WTC11 (cell line): ENCODE measurements at regions not wholly inside any gene's neighbourhood (a gene's known extent, or its start where the extent isn't known, plus 50 kb on each side); places are given as distances from the start of the nearest gene placed in this dataset.
A peak's percentile ranks its signal among the peaks of the same experiment; 100 is the strongest.

Source experiments
- ATAC-seq: fragments of 200-7000 bp; cut with Tn5 transposase; 2 replicates; pipeline ENCODE4 v1.10.0; 2021; ENCODE audit warnings: mild to moderate bottlenecking, moderate library complexity
- CTCF ChIA-PET: fragments of 300-600 bp; sonication (Branson Sonifier 250); formaldehyde crosslinking; loops from one replicate; lab custom pipeline; 2021; ENCODE audit warnings: antibody characterized with exemption; lab: Charles Lee
- POLR2A ChIA-PET: fragments of 350-600 bp; sonication (Branson Sonifier 250); formaldehyde crosslinking; loops from one replicate; lab custom pipeline; 2021; ENCODE audit warnings: antibody characterized with exemption; lab: Charles Lee
- DNase-seq: peaks from one replicate; pipeline ENCODE4 v3.0.0; 2021; ENCODE audit warnings: low spot score
- H3K27ac Mint-ChIP-seq: 2 replicates; pipeline ENCODE4 v1.8.0; 2021; ENCODE audit warnings: mixed read lengths
- H3K27me3 Mint-ChIP-seq: 2 replicates; pipeline ENCODE4 v1.8.0; 2021; ENCODE audit warnings: low read depth, mild to moderate bottlenecking, moderate library complexity, mixed read lengths
- H3K36me3 Mint-ChIP-seq: 2 replicates; pipeline ENCODE4 v1.8.0; 2021; ENCODE audit warnings: mixed read lengths
- H3K4me1 Mint-ChIP-seq: 2 replicates; pipeline ENCODE4 v1.8.0; 2022; ENCODE audit warnings: mixed read lengths
- H3K4me3 Mint-ChIP-seq: 2 replicates; pipeline ENCODE4 v1.8.0; 2021; ENCODE audit warnings: mild to moderate bottlenecking, moderate library complexity, mixed read lengths
- H3K9me3 Mint-ChIP-seq: 2 replicates; pipeline ENCODE4 v1.8.0; 2021; ENCODE audit warnings: mixed read lengths
- GTF2I ChIP-seq: fragments of 250-450 bp; sonication (Bioruptor Pico); conservative IDR thresholded peaks from 2 replicates; pipeline ENCODE4 v1.4.0; 2021; ENCODE audit warnings: mild to moderate bottlenecking
- MYBL2 ChIP-seq: sonication (generic); formaldehyde crosslinking; IDR thresholded peaks from 2 replicates; pipeline ENCODE4 v1.8.1; 2023; ENCODE audit warnings: mild to moderate bottlenecking, moderate library complexity, missing genetic modification reagents
- ZNF219 ChIP-seq: sonication (generic); formaldehyde crosslinking; IDR thresholded peaks from 2 replicates; pipeline ENCODE4 v1.8.0; 2023; ENCODE audit warnings: missing genetic modification reagents, mild to moderate bottlenecking, borderline replicate concordance
- ZNF263 ChIP-seq: sonication (generic); formaldehyde crosslinking; IDR thresholded peaks from 2 replicates; pipeline ENCODE4 v1.8.1; 2022; ENCODE audit warnings: low read depth, mild to moderate bottlenecking, moderate library complexity, missing genetic modification reagents
- ZNF671 ChIP-seq: fragments of 250-450 bp; sonication (Bioruptor Pico); IDR thresholded peaks from 2 replicates; pipeline ENCODE4 v1.8.0; 2021; ENCODE audit warnings: mild to moderate bottlenecking
- TF ChIP-seq, protein P1 (sequence below): fragments of 200-600 bp; IDR thresholded peaks from 2 replicates; pipeline ENCODE4 v1.8.0; 2022; ENCODE audit warnings: antibody characterized with exemption
- TF ChIP-seq, protein P2 (sequence below): sonication (generic); formaldehyde crosslinking; IDR thresholded peaks from 2 replicates; pipeline ENCODE4 v1.8.0; 2022; ENCODE audit warnings: mild to moderate bottlenecking, missing genetic modification reagents
- TF ChIP-seq, protein P3 (sequence below): sonication (generic); formaldehyde crosslinking; IDR thresholded peaks from 2 replicates; pipeline ENCODE4 v1.8.0; 2023; ENCODE audit warnings: mild to moderate bottlenecking, missing genetic modification reagents
- TF ChIP-seq, protein P4 (sequence below): sonication (generic); formaldehyde crosslinking; IDR thresholded peaks from 2 replicates; pipeline ENCODE4 v1.8.0; 2022; ENCODE audit warnings: mild to moderate bottlenecking, missing genetic modification reagents
- TF ChIP-seq, protein P5 (sequence below): sonication (generic); formaldehyde crosslinking; IDR thresholded peaks from 2 replicates; pipeline ENCODE4 v1.8.1; 2023; ENCODE audit warnings: mild to moderate bottlenecking, missing genetic modification reagents, moderate library complexity
- TF ChIP-seq, protein P6 (sequence below): sonication (generic); formaldehyde crosslinking; conservative IDR thresholded peaks from 2 replicates; pipeline ENCODE4 v1.8.1; 2022; ENCODE audit warnings: mild to moderate bottlenecking, missing genetic modification reagents
- TF ChIP-seq, protein P7 (sequence below): sonication (generic); formaldehyde crosslinking; IDR thresholded peaks from 2 replicates; pipeline ENCODE4 v1.8.1; 2022; ENCODE audit warnings: low read depth, mild to moderate bottlenecking, moderate library complexity, missing genetic modification reagents, borderline replicate concordance

DNA sequence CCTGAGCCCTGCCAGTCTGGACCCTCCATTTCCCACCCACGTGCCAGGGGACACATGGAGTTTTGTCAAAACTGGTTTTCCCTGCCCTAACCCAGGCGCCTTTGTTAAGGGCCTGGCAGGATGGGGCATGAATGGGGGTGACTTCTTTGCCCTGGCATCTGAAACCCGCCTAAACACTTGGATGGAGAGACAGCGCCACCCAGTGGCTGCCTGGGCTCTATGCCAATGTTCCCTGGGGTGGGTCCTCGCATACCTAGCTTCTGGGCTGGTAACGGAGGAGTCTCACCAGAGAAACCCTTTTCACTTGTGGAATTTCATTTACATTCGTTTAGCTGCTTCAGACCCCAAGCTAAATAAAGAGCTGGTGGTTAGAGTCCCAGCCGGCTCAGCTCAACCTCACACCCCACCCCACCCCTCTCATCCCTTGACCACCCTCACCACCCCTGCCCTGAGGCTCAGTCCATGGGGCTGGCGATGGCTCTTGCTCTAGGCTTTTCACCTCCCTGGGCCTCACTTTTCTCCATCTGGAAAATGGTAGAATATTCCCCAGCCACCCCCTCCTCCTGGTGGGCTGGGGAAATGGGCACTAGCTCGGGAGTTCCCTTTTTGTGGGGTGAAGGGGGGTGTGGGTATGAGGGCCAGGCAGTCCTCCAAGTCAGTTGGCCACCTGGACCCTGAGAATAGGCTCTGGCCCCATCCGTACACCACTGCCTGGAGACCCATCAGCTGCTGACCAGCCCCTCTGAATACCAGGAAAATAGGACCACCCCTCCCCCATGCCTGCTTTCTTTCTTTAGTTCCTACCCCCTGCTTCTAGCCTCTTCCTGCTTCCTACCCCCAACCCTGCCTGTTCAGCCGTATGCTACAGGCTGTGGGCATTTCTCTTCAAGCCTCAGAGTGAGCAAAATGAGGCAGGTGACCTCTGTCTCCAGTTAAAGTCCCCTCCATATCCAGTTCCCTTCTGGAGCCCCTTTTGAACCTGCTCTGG, 57.1 kb upstream of the PJA1 start (continued):
- TF ChIP-seq, protein P1, sequence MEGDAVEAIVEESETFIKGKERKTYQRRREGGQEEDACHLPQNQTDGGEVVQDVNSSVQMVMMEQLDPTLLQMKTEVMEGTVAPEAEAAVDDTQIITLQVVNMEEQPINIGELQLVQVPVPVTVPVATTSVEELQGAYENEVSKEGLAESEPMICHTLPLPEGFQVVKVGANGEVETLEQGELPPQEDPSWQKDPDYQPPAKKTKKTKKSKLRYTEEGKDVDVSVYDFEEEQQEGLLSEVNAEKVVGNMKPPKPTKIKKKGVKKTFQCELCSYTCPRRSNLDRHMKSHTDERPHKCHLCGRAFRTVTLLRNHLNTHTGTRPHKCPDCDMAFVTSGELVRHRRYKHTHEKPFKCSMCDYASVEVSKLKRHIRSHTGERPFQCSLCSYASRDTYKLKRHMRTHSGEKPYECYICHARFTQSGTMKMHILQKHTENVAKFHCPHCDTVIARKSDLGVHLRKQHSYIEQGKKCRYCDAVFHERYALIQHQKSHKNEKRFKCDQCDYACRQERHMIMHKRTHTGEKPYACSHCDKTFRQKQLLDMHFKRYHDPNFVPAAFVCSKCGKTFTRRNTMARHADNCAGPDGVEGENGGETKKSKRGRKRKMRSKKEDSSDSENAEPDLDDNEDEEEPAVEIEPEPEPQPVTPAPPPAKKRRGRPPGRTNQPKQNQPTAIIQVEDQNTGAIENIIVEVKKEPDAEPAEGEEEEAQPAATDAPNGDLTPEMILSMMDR: peak; percentile 79
- no peak for TF ChIP-seq ZNF219 (CRISPR knock-in tag)

DNA sequence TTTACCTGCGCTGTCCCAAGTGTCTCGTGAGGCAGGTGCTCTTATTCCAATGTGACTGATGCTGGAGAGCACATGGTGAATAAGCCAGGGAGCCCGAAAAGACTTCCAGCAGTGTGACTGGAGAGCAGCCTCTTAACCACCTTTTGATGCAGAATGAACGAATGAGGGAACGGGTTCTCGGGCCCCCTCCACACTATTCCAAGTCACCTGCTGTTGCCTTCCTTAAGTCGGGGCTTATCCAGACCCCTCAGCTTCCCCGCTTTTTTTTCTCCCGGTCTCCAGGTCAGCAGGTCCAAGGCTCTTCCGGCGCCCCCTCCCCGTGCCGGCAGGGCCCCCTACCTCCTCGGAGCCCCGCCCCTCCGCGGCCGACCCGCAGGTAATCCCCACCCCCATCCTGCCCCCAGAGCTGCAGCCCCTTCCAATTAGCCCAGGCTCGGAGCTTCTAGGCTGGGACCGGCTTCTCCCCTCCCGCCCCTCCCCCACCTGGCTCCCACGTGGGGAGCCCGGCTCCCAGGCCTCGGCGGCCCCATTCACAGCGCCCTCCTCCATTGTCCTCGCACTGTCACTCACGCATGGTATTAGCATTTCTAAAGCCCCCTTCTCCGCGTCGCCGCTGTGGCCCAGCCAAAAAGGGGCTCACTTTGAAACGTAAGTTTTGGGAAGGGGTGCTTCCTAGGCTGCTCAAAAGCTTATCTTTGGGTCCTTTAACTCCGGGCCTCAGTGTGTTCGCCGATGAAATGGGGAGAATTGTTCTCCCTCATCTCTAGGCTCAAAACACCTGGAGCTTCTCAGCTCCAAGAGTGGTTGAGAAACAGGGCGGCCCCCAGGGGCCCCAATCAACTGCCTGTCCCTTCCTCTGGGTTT, 56.2 kb upstream of the PJA1 start:
- ChIA-PET POLR2A (interaction anchor here (0.6 to 2.0 kb wide), 5 partner anchors 58 to 399 kb away, joined by 3 to 10 read pairs (median 3); partner anchors contain the start of gene EFNB1), CTCF (interaction anchor here (0.6 to 4.3 kb wide), 41 partner anchors 9 to 489 kb away, joined by 3 to 107 read pairs (median 5); partner anchors contain the start of genes EFNB1 and PJA1)
- Mint-ChIP-seq H3K27me3 (peaks cover 45% of the 10 kb centered on the region), H3K36me3 (no peaks in the 10 kb centered on the region), H3K4me1 (peaks cover 11% of the 10 kb centered on the region), H3K27ac (no peak overlapping the region), H3K4me3 (peak overlapping the region; percentile 43), H3K9me3 (no peaks in the 10 kb centered on the region)
- ATAC-seq: peak; percentile 65
- peak; percentile 47 for DNase-seq
- TF ChIP-seq, protein P2, sequence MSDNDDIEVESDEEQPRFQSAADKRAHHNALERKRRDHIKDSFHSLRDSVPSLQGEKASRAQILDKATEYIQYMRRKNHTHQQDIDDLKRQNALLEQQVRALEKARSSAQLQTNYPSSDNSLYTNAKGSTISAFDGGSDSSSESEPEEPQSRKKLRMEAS: peak; percentile 55; the same call in 1 of the 2 replicates
- TF ChIP-seq GTF2I (CRISPR knock-in tag) (peak; percentile 90), ZNF671 (CRISPR knock-in tag) (no peak), ZNF263 (no peak)
- TF ChIP-seq, protein P3, sequence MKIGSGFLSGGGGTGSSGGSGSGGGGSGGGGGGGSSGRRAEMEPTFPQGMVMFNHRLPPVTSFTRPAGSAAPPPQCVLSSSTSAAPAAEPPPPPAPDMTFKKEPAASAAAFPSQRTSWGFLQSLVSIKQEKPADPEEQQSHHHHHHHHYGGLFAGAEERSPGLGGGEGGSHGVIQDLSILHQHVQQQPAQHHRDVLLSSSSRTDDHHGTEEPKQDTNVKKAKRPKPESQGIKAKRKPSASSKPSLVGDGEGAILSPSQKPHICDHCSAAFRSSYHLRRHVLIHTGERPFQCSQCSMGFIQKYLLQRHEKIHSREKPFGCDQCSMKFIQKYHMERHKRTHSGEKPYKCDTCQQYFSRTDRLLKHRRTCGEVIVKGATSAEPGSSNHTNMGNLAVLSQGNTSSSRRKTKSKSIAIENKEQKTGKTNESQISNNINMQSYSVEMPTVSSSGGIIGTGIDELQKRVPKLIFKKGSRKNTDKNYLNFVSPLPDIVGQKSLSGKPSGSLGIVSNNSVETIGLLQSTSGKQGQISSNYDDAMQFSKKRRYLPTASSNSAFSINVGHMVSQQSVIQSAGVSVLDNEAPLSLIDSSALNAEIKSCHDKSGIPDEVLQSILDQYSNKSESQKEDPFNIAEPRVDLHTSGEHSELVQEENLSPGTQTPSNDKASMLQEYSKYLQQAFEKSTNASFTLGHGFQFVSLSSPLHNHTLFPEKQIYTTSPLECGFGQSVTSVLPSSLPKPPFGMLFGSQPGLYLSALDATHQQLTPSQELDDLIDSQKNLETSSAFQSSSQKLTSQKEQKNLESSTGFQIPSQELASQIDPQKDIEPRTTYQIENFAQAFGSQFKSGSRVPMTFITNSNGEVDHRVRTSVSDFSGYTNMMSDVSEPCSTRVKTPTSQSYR (CRISPR knock-in tag): 0 out of 2 replicates have a peak, but pooled peaks have one; percentile 30
- TF ChIP-seq, protein P4, sequence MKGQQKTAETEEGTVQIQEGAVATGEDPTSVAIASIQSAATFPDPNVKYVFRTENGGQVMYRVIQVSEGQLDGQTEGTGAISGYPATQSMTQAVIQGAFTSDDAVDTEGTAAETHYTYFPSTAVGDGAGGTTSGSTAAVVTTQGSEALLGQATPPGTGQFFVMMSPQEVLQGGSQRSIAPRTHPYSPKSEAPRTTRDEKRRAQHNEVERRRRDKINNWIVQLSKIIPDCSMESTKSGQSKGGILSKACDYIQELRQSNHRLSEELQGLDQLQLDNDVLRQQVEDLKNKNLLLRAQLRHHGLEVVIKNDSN (CRISPR knock-in tag): peak; percentile 39; the same call in 1 of the 2 replicates
- TF ChIP-seq, protein P5, sequence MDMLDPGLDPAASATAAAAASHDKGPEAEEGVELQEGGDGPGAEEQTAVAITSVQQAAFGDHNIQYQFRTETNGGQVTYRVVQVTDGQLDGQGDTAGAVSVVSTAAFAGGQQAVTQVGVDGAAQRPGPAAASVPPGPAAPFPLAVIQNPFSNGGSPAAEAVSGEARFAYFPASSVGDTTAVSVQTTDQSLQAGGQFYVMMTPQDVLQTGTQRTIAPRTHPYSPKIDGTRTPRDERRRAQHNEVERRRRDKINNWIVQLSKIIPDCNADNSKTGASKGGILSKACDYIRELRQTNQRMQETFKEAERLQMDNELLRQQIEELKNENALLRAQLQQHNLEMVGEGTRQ: 0 out of 2 replicates have a peak, but pooled peaks have one; percentile 11

DNA sequence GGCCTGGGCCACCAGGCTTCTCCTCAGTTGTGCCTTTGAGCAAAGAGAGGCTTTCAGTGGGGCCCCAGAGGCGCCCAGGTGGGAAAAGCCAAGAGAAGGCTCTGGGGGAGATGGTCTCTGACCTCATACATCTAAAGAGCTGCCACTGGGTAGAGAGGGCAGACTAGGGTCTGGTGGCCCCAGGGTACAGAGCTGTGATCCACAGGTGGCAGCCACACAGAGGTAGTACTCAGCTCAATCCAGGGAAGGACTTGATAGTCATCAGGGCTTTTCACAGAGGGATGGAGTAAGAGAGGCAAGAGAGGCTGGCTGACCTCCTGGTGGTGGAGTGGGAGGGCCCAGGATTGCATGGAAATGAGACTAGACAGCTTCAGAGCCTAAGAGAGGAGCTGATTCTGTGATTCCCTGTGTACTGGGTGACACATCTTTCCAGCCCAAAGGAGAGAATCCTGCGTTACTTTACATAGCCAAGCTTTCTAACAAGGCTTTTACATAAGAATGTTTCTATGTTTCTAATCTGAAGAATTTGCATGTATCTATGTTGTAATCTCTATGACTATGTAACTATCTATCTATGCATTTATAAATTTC, 53.2 kb upstream of the PJA1 start:
- H3K27me3 Mint-ChIP-seq: peaks cover 15% of the 10 kb centered on the region
- POLR2A ChIA-PET: no interaction called here
- no peak for ATAC-seq
- no peak overlapping the region for H3K4me3 Mint-ChIP-seq
- TF ChIP-seq, protein P6, sequence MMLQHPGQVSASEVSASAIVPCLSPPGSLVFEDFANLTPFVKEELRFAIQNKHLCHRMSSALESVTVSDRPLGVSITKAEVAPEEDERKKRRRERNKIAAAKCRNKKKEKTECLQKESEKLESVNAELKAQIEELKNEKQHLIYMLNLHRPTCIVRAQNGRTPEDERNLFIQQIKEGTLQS: no peak
- TF ChIP-seq, protein P7, sequence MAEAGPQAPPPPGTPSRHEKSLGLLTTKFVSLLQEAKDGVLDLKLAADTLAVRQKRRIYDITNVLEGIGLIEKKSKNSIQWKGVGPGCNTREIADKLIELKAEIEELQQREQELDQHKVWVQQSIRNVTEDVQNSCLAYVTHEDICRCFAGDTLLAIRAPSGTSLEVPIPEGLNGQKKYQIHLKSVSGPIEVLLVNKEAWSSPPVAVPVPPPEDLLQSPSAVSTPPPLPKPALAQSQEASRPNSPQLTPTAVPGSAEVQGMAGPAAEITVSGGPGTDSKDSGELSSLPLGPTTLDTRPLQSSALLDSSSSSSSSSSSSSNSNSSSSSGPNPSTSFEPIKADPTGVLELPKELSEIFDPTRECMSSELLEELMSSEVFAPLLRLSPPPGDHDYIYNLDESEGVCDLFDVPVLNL: no peak
- TF ChIP-seq MYBL2 (CRISPR knock-in tag): no peak
- H3K27ac Mint-ChIP-seq: no peak overlapping the region
- CTCF ChIA-PET: interaction anchor here (0.9 to 2.2 kb wide), 4 partner anchors 56 to 390 kb away, joined by 3 to 13 read pairs (median 4); partner anchors contain the start of gene EFNB1
- no peaks in the 10 kb centered on the region for H3K36me3 Mint-ChIP-seq
- peaks cover 8% of the 10 kb centered on the region for H3K4me1 Mint-ChIP-seq
- DNase-seq: no peak
- no peaks in the 10 kb centered on the region for H3K9me3 Mint-ChIP-seq
